ENCODE measurements at regions not wholly inside any gene's neighbourhood (a gene's known extent, or its start where the extent isn't known, plus 50 kb on each side); places are given as distances from the start of the nearest gene placed in this dataset.

DNA sequence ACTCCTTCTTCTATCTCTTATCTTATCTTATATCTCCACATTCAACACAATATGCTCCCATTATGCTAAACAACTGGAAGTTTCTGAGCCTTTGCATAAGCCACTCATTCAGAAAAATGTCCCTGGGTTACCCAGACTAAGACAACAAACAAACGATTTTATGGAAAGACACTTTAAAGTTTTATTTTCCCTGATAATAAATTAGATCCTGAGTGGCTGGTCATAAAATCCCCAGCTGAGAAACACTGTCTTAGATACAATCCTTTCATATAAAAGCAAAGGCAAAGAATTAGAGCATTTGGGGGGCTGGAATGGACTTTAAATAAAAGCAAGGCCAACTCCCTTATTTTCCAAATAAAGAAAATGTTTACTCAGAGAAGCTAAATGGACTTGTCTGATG lies 322.3 kb downstream of the GBE1 start:
- no peak for DNase-seq

DNA sequence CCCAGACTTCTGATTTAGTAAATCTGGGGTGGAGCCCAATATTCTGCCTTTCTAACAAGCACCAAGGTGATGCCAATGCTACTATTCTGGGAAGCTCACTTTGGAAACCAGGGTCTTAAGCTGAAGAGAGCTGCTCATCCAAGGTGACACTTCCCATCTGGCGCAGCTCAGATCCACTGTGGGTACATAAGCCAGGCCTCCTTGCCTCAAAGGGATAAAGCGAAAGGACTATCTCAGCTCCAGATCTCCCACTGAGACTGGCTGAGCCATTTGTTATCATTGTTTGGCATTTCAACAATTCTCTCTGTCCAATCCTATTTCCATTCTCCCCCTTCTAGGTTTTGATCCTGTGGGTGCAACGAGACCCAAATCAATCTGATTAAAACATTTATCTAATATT lies 323.8 kb downstream of the GBE1 start:
- no peak for DNase-seq

DNA sequence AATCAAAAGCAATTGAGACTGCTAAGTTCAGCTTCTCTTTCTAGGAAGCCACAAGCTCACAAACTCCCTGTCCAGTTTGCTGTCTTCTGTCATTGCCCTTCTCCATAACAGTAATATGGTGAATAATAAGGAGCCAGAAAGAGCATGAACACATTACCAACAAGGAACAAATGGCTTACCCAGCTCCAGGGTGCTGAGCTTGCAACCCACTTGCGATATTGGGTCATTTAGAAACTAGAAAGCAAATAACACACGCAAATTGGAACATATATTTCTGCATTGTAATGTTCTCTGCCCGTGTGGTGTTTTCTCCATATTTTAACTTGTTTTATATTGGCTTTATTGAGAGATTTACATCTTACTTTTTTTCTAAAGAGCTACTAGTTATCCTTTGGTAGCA lies 325.3 kb downstream of the GBE1 start:
- DNase-seq = no peak

DNA sequence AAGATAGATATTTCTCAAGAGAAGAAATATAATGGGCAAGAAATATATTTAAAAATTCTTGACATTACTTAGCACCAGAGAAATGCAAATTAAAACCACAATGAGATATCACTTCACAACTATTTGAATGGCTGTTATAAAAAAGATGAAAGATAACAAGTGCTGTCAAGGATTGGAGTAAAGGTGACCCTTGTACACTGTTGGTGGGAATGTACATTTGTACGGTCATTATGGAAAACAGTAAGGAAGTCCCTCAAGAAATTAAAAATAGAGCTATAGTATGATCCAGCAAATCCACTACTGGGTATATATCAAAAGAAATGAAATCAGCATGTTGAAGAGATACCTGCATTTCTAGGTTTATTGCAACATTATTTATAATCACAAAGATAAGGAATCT lies 326.4 kb downstream of the GBE1 start:
- DNase-seq = no peak

DNA sequence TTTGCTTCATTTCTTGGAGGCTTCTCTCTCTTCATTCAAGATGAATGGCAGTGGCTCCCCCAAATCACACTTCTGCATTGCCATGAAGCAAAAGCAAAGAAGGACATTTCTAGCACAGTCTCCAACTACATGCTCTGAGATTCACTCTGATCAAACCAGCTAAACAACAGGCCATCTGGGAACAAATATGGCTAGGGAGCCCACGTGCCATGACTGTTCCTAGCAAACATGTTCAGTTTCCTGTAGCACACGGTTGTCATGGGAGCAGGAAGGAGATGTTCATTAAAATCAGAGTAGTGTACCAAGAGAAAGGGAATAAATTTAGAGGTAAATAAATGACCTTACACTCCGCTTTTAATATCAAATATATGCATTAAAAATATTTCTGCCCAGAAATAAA lies 327.3 kb downstream of the GBE1 start:
- DNase-seq = no peak

DNA sequence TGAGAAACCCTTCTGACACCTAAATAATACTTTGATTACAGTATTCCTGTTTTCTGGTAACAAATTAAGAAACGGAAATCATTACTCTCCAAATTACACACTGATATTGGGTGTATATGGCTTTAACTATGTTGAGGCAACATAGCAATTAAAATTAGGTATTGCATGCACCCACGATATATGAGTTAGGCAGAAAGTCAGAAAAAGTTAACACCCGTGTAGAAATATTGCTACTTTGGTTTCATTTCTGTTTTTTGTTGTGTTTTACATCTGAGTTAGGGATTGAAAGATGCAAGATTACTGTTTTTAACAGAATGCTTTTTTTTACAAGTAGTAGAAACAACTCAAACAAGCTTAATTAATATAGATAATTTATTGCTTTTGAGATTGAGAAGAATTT lies 327.8 kb downstream of the GBE1 start:
- DNase-seq = no peak

DNA sequence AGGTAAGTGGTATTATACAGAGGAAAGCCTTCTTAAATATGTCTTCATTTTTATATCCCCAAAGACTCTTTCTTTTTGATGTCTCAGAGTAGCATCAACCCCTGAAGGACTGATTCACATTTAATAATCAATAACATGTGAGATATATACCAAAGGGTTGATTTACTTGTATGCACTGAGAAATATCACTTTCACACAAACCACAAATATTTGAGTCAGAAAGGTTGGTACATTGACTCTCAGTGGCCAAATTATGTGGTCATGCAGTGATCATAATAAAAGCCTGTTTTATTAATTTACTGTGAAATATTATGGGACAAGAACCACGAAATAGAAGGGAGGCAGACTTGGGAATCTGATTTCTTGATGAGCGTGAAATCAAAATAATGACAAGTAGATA lies 329.0 kb downstream of the GBE1 start:
- DNase-seq = no peak

DNA sequence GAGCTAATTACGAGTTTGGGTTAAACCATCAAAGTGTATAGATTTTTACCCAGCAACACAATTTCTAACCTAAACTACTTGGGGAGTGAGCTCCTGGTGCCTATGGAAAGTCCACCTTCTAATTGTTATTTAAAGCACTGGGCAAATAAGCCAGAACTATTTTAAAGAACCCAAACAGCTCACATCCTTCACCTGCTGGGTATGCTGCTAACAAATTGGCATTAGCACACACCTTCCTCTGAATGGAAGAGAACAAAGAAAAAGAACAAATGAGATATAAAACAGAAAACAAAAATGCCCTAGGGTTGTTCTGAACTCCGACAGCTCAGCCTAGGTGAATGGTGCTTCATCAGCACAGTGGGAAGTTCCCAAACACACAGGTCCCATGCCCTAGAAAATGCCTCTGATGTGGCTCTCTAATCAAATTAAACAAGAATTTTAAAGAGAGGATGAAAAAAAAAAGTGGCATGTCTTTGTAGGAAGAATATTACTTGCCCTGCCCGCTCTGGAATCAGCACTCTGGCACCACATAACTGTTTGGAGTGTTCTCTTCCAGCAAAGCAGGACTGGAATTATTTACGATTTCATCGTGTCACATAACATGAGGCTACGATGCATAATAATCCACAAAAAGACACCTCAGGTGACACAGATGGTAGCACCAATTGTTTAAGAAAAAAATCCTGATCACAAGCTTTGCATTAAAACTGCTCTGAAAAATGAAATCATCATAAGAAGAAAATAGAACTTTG lies 334.4 kb downstream of the GBE1 start:
- no peak for DNase-seq

DNA sequence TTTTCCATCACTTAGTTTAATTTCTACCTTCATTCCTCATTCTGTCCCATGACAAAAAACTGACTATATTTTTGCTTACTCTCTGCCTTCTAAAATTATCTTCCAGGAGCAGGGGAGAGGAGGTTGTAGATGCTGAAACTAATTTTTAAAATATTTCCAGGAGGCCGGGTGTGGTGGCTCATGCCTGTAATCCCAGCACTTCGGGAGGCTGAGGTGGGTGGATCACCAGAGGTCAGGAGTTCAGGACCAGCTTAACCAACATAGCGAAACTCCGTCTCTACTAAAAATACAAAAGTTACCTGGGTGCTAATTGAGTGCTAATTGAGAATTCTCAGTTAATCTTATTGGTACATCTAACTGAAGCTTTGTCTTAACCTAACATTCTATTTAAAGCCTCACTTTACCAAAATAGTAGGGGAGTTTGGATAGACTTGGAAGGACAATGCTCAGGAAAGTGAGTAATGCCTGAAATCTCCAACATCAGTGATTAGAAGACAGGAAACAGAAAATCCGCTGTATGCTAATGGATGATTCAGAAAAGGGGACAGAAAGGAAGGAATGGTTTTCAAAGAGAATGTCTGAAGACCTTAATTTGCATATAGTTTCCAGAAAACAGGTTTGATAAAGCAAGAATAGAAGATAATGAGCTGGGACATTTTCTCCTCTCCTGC lies 336.1 kb downstream of the GBE1 start:
- DNase-seq = no peak

DNA sequence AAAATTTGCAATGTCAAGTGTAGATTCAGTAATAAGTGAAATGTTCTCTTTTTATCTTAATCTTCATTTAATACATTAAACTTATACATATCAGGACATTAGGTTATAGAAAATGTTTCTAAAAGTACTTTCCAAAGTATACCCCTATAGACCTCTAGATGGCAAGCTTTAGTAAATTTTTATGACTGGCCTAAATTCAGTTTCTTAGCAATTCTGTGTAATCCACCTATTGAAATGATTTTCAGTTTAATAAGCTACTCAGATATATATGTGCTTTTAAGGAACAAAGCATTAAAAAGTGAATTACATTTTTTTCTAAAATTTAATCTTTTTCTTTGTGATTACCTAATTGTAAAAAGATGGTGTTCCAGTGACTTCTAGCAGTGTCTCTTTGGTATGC lies 342.2 kb downstream of the GBE1 start:
- DNase-seq = peak; percentile 3

DNA sequence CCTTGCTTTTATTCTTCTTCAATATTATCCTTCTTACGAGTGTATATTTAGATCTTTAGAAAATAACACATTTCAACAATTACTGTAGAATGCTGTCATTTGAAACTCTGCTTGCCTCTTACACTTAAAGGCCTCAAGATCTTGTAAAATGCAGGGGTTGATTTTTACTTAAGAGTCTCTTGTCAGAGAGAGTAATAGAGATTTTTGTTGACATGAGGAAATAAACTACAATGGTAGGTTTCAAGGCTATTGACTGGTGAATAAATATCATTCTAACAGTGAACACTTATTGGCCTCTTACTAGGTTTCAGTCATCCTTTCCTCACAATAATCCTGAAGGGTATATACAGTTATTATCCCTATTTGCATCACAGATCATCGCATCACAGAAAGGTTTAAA lies 344.6 kb downstream of the GBE1 start:
- DNase-seq = no peak

DNA sequence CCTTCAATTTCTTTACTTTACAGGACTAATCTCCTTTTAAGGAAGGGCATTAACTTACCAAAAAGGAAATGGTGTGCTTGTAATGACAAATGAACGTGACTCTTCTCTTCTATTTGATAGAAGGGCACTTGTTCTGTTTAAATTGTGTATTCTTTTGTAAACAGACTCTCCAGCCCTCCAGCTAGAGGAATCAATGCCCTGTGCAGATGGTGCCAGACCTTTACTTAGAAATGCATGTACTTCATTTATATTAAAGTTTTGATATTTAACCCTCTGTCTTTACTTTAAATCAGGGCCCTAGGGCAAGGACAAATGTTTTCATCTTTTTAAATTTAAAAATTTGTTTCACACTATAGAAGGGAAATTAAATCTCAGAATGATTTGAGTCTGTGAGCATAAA lies 355.1 kb downstream of the GBE1 start:
- DNase-seq = no peak

DNA sequence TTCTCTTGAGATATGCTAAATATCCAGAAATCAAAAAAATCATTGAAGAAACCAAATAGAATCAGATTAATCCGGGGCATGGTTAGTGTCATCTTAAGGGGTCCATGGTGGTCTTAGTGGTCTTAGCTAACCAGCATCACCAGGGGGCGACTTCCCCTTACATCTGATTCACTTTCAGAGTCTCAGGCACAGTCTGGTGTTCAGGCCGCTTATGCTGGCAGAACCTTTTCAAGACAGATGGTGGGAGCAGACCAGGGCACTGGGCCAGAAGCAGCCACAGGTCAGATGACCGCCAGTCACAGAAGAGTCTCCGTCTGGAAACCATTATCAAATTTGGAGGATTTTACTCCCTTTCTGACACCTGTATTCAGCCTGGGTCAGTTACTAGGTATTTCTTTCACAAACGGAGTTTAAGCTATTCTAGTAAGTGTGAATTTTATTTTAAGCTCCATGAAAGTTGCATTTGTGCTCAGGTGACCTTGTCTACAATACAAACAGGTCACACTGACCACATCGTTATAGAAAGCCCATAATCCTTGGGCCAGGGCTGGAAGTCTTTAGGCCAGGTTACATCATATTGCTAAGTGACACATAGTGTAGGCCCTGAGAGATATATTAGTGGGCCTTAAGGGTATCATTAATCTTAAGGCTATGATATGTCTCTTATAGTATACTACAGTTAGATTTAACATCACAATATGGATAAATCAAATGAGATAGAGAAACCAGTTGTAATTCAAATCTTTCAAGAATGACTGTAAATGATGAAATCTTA lies 365.5 kb downstream of the GBE1 start:
- no peak for DNase-seq

DNA sequence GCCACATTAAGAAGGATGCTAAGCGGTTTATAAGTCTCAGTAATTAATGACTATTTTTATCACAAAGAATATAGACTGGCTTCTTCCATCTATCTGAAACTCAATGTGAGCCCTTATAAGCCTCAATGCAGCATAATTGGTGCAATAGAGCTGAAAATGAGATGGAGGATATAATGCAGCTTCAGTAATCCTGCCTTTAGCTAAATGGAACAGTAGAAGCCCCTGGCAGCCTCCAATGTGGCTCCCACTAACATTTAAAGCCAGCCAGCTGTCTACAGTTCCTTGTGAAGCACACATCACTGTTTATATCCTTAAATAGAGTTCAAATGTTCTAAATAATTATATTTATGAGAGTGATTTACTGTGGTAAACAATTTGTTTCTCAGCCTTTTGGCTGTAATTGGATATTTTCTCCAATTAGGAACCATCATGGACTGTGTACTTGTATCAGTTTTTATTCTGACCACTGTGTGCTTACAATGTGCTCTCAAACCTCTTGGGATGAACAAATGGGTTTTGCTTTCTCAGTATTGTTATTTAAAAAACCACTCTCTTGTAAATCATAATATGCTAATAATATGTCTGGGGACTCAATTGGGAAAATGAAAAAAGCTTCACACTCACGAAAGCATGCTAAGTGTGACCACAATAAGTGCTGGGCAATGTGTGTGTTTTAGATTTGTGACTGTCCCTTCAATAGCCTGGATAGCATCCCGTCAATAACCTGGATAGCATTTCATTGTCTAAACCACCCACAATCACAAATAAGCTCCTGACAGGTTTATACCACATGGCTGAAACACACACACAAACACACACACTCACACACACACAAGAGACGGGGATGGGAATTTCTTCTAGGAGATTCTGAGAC lies 366.6 kb downstream of the GBE1 start:
- no peak for DNase-seq

DNA sequence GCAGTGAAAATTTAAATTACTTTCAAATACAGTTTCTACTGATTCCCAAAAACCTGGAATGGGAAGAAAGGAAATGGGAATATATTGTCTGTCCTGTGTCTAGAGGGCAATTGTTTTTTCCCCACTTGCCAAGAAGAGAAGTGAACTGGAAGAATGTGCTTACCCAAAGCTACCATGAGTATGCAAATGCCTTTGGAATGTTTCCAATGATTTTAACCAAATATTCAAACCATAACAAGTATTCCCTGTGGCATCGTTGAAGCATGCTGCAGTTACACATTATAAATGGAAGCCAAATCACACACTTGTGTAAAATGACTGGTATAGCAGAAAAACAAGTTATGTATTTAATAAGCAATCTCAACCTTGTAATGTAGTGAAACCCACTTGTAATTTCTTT lies 368.2 kb downstream of the GBE1 start:
- DNase-seq = no peak

DNA sequence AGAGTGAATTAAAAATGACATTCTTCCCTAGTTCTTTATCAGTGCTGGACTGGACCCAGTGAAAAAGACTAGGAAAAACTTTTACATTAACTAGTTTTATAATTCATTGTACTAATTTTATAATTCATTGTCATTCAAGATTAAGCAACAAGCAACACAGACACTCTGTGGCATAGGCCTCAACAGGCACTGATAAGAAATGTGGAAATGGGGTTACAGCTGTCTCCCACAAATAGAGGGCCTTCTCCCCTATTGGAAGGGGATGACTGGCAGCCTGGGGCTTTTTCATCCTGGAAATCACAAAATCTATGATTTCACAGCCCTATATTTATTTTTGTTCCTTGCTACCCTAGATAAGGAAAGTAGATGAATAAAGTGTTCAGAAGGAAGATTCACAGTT lies 370.6 kb downstream of the GBE1 start:
- no peak for DNase-seq

DNA sequence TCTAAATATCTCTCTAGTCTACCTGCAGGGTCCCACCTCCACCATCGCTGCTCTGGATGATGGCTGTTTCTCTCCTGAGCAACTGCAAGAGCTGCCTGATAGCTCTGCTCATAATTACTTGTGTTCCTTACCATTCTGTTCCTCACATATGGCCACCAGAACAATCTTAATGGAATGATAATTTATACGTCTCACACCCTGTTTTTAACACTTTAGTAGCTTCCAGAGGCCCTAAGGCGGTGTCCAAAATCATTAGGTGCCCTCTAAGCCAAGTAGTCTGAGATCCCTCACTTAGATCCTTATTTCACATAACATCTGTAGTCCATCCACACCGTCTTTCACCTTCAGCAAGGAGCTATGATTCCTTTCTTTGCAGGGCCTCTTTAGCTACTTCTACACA lies 373.3 kb downstream of the GBE1 start:
- DNase-seq = no peak

DNA sequence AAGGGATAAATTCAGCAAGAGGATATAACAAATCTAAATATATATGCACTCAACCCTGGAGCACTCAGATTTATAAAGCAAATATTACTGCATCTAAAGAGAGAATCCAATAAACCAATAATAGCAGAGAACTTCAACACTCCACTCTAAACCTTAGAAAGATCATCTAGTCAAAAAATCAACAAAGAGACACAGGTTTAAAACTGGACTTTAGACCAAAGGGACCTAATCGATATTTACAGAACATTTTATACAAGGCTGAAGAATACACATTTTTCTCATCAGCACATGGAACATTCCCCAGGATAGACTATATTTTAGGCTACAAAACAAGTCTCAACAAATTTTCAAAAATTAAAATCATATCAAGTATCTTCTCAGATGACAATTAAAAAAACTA lies 379.0 kb downstream of the GBE1 start:
- no peak for DNase-seq

DNA sequence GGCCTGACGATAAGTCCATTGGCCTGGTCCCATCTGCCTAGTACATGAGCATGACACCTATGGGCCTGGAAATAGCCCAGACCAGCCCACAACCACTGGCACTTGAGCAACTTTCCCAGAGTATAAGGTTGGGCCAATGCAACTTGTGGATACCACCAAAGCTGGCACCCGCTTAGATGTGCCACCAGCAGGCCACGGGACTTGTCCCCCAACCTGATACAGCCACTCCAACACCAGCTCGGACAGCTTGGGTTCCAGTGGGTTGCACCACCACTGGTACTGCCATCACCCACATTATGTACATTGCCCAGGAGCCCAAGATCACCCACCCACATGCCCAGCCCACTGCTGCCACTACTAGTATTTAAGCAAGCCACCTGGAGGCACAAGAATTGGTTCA lies 381.2 kb downstream of the GBE1 start:
- DNase-seq = no peak

DNA sequence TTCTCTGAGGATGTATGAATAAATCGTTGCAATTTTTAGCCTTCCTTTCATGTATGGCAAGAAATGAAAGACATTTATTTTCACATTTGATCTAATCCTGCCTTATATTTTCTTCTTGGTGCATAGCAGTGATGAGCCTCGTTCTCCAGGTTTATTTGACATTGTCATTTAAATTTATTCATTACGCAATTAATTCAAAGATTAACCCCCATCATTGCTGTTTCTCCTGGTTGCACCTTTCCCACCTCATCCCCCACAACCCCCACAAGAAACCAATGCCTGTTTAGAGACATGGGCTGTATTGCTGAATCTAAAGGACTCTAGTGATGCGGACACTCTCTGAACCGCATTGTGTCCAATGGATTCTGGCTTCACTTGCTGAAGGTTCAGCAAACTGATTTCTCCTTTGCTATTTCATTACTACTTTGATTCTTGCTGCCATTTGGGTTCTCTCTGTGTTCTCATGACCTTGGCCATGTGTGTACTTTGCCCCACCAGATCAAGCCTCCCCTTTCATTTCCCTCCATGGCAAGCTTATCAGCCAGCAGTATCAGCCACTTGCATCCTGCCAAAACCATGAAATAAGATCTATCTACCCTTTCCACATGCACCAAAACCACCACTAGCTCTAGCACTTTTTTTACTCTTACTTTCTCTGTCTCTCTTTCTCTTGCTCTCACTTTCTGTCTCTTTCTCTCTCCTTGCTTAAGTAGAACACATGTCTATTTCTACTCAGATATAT lies 382.7 kb downstream of the GBE1 start:
- DNase-seq = no peak

DNA sequence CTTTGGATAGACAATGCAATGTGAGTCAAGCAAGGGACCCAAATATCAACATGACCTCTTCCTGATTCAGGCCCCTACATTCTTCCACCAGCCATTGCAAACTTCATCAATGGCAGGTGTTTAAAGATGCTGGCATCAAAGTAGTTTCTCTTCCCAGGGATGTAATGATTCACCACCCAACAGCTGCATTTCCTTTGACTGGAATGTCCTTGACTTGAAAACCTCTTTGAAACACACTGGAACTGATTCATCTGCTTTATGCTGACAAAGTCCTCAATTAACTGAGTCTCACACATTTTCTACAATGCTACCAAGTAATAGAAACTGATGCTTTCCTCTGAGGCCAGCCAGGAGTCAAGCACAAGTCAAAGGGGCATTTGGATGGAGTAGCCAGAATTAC lies 385.5 kb downstream of the GBE1 start:
- DNase-seq = no peak

DNA sequence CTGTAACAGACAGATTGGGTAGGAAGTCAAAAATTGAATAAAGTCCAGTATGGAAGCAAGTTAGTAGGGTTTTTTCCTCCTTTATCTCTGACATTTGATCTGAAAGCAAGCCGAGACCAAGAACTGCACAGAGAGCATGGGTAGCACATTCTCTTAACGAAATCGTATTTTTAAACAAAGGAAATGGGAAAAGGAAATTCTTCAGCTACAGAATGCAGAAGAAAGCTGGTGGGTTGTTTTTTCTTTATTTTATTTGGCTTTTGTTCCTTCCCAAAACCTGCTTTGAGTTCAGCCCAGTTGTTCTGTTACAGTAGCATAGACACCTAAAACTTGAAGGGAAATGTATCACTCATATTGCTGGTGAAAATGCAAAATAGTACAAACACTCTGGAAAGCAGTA lies 397.0 kb downstream of the GBE1 start:
- DNase-seq = no peak
